NCI-H1105 (cell line): ENCODE measurements at regions not wholly inside any gene's neighbourhood (a gene's known extent, or its start where the extent isn't known, plus 50 kb on each side); places are given as distances from the start of the nearest gene placed in this dataset.

ENCODE experiments used
- DNase-seq: peaks from one replicate; lab custom pipeline; 2025; lab: John Stamatoyannopoulos, UW

- no peak for DNase-seq
Measured at GRCh38 chr2:60047944-60048525, 505.4 kb downstream of the BCL11A start.

GRCh38 chr2:60047347-60047746 lies 506.1 kb downstream of the BCL11A start:
- no peak for DNase-seq

GRCh38 chr2:60046529-60046928 lies 506.9 kb downstream of the BCL11A start:
- DNase-seq: no peak

GRCh38 chr2:60045456-60045855 lies 508.0 kb downstream of the BCL11A start:
- no peak for DNase-seq

GRCh38 chr2:60044484-60044883 lies 509.0 kb downstream of the BCL11A start:
- no peak for DNase-seq

GRCh38 chr2:60042023-60042422 lies 511.4 kb downstream of the BCL11A start:
- DNase-seq: no peak

GRCh38 chr2:60033325-60033724 lies 520.1 kb downstream of the BCL11A start:
- DNase-seq: no peak

- no peak for DNase-seq
Measured at GRCh38 chr2:60029566-60029883, 523.9 kb downstream of the BCL11A start.

- DNase-seq: no peak
Measured at GRCh38 chr2:60028849-60029565, 524.4 kb downstream of the BCL11A start.

GRCh38 chr2:60025496-60025895 lies 528.0 kb downstream of the BCL11A start:
- DNase-seq: no peak

GRCh38 chr2:60023256-60023985 lies 530.0 kb downstream of the BCL11A start:
- DNase-seq: no peak

- DNase-seq: no peak
Measured at GRCh38 chr2:60007671-60008070, 545.8 kb downstream of the BCL11A start.

GRCh38 chr2:60003076-60003475 lies 550.4 kb downstream of the BCL11A start:
- no peak for DNase-seq

- DNase-seq: no peak
Measured at GRCh38 chr2:60002183-60002867, 551.1 kb downstream of the BCL11A start.

GRCh38 chr2:60000686-60001085 lies 552.8 kb downstream of the BCL11A start:
- no peak for DNase-seq

- DNase-seq: no peak
Measured at GRCh38 chr2:59998324-59998723, 555.1 kb downstream of the BCL11A start.

- no peak for DNase-seq
Measured at GRCh38 chr2:59997371-59997770, 556.1 kb downstream of the BCL11A start.

- DNase-seq: no peak
Measured at GRCh38 chr2:59996855-59997254, 556.6 kb downstream of the BCL11A start.

- DNase-seq: no peak
Measured at GRCh38 chr2:59993726-59994125, 559.7 kb downstream of the BCL11A start.

GRCh38 chr2:59988341-59988740 lies 565.1 kb downstream of the BCL11A start:
- DNase-seq: no peak

GRCh38 chr2:59986511-59986910 lies 566.9 kb downstream of the BCL11A start:
- no peak for DNase-seq

GRCh38 chr2:59985923-59986322 lies 567.5 kb downstream of the BCL11A start:
- DNase-seq: no peak
